Fibroblast of lung (primary cell): ENCODE measurements at regions not wholly inside any gene's neighbourhood (a gene's known extent, or its start where the extent isn't known, plus 50 kb on each side); places are given as distances from the start of the nearest gene placed in this dataset.

Experiments used
- CTCF ChIP-seq, 2 donors: IDR thresholded peaks in 1 of 2; conservative IDR thresholded peaks in 1 of 2; 1 replicate in 1 of 2; 2 replicates in 1 of 2; pipeline ENCODE4 v1.5.1; 2011 to 2012; ENCODE audit warnings: low read length in 2 of 2, control low read depth in 1 of 2, inconsistent platforms in 1 of 2, low read depth in 1 of 2, mild to moderate bottlenecking in 1 of 2
- EZH2 ChIP-seq: IDR thresholded peaks from 2 replicates; pipeline ENCODE4 v1.5.1; 2012; ENCODE audit warnings: low read length, control low read depth, mild to moderate bottlenecking; ENCODE audit errors: missing control alignments

- no peak for TF ChIP-seq CTCF (conservative IDR thresholded peaks at IDR 0.05 in 1 of 2, IDR thresholded peaks at IDR 0.05 in 1 of 2; ENCODE audit: low read depth in 1 of 2, low read length in 2 of 2)
- no peak for TF ChIP-seq EZH2
Measured at GRCh38 chr15:31245756-31246155, 80.9 kb upstream of the KLF13 start.
